ENCODE measurements at regions not wholly inside any gene's neighbourhood (a gene's known extent, or its start where the extent isn't known, plus 50 kb on each side); places are given as distances from the start of the nearest gene placed in this dataset.

GRCh38 chr9:119533504-119533903 lies 164.3 kb upstream of the BRINP1 start:
- no peak for DNase-seq (ENCODE audit: low spot score in 2 of 2)
- intact Hi-C loops (cut with DNase I; ENCODE audit: low total_unique reads), result no loop called here
- 12 to 14% methylated on average over 3 of the region's 3 CpGs for WGBS, 2 donors
- TF ChIP-seq CTCF (IDR thresholded peaks at IDR 0.05) (no peak), POLR2A (IDR thresholded peaks at IDR 0.05) (no peak)
- H3K4me3 ChIP-seq (ENCODE audit: low read depth, poor library complexity, severe bottlenecking), result no peak overlapping the region

- intact Hi-C loops (cut with DNase I; ENCODE audit: low total_unique reads), result no loop called here
- WGBS, 2 donors, result 50 to 55% methylated on average over 8 of the region's 8 CpGs
- H3K4me3 ChIP-seq (ENCODE audit: low read depth, poor library complexity, severe bottlenecking), result no peak overlapping the region
- no peak for TF ChIP-seq POLR2A (IDR thresholded peaks at IDR 0.05)
- no peak for TF ChIP-seq CTCF (IDR thresholded peaks at IDR 0.05)
- DNase-seq (ENCODE audit: low spot score in 2 of 2), result no peak
Observed at GRCh38 chr9:119526698-119527097, 157.5 kb upstream of the BRINP1 start.

- no peak overlapping the region for H3K4me3 ChIP-seq (ENCODE audit: low read depth, poor library complexity, severe bottlenecking)
- no peak for TF ChIP-seq POLR2A (IDR thresholded peaks at IDR 0.05)
- TF ChIP-seq CTCF (IDR thresholded peaks at IDR 0.05), result no peak
- intact Hi-C loops (cut with DNase I; ENCODE audit: low total_unique reads), result no loop called here
- 80 to 92% methylated on average over 1 of the region's 1 CpG for WGBS, 2 donors
- DNase-seq (ENCODE audit: low spot score in 2 of 2), result no peak
Observed at GRCh38 chr9:119523508-119523907, 154.3 kb upstream of the BRINP1 start.

- no peak overlapping the region for H3K4me3 ChIP-seq (ENCODE audit: low read depth, poor library complexity, severe bottlenecking)
- TF ChIP-seq POLR2A (IDR thresholded peaks at IDR 0.05), result no peak
- TF ChIP-seq CTCF (IDR thresholded peaks at IDR 0.05), result no peak
- no peak for DNase-seq (ENCODE audit: low spot score in 2 of 2)
- 82 to 85% methylated on average over 2 of the region's 2 CpGs for WGBS, 2 donors
- intact Hi-C loops (cut with DNase I; ENCODE audit: low total_unique reads), result no loop called here
Observed at GRCh38 chr9:119522381-119522780, 153.1 kb upstream of the BRINP1 start.

- TF ChIP-seq POLR2A (IDR thresholded peaks at IDR 0.05), result no peak
- TF ChIP-seq CTCF (IDR thresholded peaks at IDR 0.05), result no peak
- intact Hi-C loops (cut with DNase I; ENCODE audit: low total_unique reads), result no loop called here
- 41 to 56% methylated on average over 2 of the region's 2 CpGs for WGBS, 2 donors
- H3K4me3 ChIP-seq (ENCODE audit: low read depth, poor library complexity, severe bottlenecking), result no peak overlapping the region
- no peak for DNase-seq (ENCODE audit: low spot score in 2 of 2)
Observed at GRCh38 chr9:119509291-119509905, 140.2 kb upstream of the BRINP1 start.

GRCh38 chr9:119501374-119501773 lies 132.1 kb upstream of the BRINP1 start:
- intact Hi-C loops (cut with DNase I; ENCODE audit: low total_unique reads), result no loop called here
- TF ChIP-seq CTCF (IDR thresholded peaks at IDR 0.05), result no peak
- no peak overlapping the region for H3K4me3 ChIP-seq (ENCODE audit: low read depth, poor library complexity, severe bottlenecking)
- DNase-seq (ENCODE audit: low spot score in 2 of 2), result no peak
- 87 to 88% methylated on average over 3 of the region's 3 CpGs for WGBS, 2 donors

All from lower leg skin (tissue), 4 donors.